GM23248 (cell line): ENCODE measurements at regions not wholly inside any gene's neighbourhood (a gene's known extent, or its start where the extent isn't known, plus 50 kb on each side); places are given as distances from the start of the nearest gene placed in this dataset.

Source experiments
- EZH2 ChIP-seq: fragments of 200-600 bp; sonication (generic); IDR thresholded peaks from 2 replicates; pipeline ENCODE4 v1.6.1; 2018; ENCODE audit warnings: antibody characterized with exemption, mild to moderate bottlenecking; ENCODE audit not compliant: insufficient read depth, poor library complexity, severe bottlenecking
- EZH2phosphoT487 ChIP-seq: fragments of 200-600 bp; sonication (generic); IDR thresholded peaks from 2 replicates; pipeline ENCODE4 v1.6.1; 2018; ENCODE audit warnings: antibody characterized with exemption, moderate library complexity, mild to moderate bottlenecking, low read depth; ENCODE audit not compliant: insufficient read depth

GRCh38 chr2:125092276-125093009, 1067.4 kb downstream of the CNTNAP5 start:
- TF ChIP-seq EZH2phosphoT487 (no peak), EZH2 (no peak)
